GM12874 (cell line): ENCODE measurements at regions not wholly inside any gene's neighbourhood (a gene's known extent, or its start where the extent isn't known, plus 50 kb on each side); places are given as distances from the start of the nearest gene placed in this dataset.

Experiments used
- CTCF ChIP-seq: IDR thresholded peaks from 2 replicates; pipeline ENCODE4 v1.5.1; 2011; ENCODE audit warnings: low read depth, mild to moderate bottlenecking, control low read depth, low read length, moderate library complexity; ENCODE audit not compliant: insufficient read depth

DNA sequence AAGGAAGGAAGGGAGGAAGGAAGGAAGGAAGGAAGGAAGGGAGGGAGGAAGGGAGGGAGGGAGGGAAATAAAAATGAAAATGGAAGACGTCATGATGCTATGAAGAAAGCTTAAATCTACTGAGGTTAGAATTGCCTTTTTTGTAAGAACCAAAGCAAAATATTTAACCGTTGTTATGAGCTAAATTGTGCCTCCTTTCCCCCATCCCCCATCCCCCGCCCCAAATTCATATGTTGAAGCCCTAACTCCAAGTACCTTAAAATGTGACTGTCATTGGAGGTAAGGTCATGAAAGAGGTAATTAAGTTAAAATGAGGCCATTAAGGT, 80.1 kb upstream of the CXADR start:
- TF ChIP-seq CTCF: no peak

GRCh38 chr21:17433730-17434129, 79.1 kb upstream of the CXADR start:
- no peak for TF ChIP-seq CTCF

DNA sequence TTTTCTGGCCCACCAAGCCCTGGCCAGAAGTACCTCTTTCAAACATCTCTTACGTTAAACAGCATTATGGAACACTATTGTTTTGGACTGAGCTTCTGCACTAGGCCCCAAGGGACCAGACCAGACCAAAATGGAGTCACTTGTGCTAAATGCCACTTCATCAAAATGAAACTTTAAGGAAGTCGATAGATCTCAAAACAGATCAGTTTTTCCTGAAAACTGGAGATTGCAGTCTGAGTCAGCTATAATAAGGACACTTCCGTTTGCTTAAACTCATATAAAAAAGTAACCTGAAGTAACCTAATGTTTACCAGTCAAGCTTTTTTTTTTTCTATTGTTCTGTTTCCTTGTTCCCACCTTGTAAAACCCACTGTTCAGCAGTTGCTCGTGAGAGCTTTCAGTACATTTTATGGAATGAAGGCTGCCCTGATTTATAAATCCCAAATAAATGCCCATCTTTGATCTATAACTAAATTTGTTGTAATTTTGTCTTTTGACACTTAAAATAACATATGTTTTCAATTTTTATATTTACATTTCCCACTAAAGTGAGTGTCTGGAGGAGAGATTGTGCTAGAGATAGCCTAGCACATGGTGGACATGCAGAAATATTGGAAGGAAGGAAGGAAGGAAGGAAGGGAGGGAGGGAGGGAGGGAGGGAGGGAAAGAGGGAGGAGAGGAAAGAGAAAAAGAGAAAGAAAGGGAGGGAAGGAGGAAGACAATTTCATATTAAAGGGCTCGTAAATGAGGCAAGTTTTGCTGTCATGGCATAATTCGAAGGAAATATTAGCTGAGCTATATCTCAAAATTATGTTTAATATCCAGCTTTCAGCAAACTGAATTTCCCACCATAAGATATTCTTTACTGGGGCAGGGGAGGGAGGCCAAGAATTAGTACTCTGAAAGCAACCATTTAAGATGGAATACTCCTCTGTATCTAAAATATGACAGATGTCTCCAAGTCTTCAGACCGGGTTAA, 77.0 kb upstream of the CXADR start:
- no peak for TF ChIP-seq CTCF

DNA sequence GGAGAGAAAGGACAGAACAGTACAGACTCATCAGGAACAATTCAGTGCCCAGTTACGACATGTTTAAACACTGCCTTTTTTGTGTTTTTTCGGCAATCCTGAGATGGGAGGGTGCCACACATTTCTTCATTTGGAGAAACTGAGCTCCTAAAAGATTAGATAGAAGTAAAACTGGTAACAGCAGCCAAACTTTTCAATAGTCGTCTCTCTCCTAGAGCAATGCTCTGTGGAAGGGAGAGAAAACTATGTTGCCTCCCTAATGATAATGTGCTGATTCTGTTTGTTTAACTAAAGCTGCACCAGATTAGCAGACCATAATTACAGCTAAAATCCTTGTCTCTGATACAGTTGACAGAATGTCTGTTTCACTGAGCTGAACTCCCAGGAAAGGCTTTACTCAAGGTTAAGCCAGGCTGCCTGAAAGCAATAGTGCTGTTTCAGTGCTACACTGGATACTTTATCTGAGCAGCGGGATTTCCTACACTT, 76.2 kb upstream of the CXADR start:
- TF ChIP-seq CTCF: no peak

DNA sequence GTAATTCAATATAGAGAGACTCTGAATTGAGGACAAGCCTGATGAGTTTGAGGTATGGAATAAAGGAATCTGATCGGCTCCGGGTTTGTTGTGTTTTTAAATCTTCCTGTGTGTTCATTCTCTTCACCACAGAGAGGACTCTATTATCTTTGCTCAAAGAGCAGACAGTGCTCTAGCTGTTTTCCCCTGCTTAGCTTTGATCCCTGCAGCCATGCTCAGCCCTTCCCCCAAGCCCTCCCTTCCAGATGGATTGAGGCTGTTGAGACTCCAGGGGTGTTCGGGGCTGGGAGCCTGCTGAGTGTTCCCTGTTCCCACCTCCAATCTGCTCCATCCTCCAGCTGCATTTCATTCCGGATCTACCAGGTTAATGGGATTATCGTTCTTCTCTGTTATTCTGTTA, 74.2 kb upstream of the CXADR start:
- TF ChIP-seq CTCF: no peak

GRCh38 chr21:17440969-17441368, 71.9 kb upstream of the CXADR start:
- no peak for TF ChIP-seq CTCF

DNA sequence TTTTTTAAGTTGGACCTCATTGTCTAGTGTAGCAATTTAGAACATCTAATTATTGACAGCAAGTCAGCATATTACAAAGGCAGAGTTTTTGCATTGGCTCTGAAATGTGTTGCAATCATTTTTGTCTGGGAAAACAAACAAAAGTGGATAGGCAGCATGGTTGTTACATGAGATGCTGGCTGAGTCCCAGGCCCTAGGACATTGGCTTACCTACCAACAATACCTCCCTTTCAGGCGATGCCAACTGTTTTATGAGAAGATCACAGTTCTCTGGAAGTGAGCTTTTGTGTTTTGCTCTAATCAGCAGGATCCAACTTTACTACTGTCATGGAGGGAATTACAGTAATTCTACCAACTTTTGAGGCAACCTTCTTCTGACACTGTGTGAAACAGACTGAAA, 71.5 kb upstream of the CXADR start:
- TF ChIP-seq CTCF: no peak
